A673 (cell line): ENCODE measurements at regions not wholly inside any gene's neighbourhood (a gene's known extent, or its start where the extent isn't known, plus 50 kb on each side); places are given as distances from the start of the nearest gene placed in this dataset.

Experiments used
- EZH2 ChIP-seq: fragments of 200-600 bp; sonication (generic); IDR thresholded peaks from 2 replicates; pipeline ENCODE4 v1.6.1; 2017; ENCODE audit warnings: borderline replicate concordance, low read depth, mild to moderate bottlenecking, mixed read lengths, antibody characterized with exemption, low read length; ENCODE audit not compliant: poor library complexity, severe bottlenecking
- TF ChIP-seq, protein P1 (sequence below): fragments of 300-800, 200-600 bp; sonication (generic); conservative IDR thresholded peaks from 2 replicates; pipeline ENCODE4 v1.5.1; 2017; ENCODE audit warnings: low read depth, mild to moderate bottlenecking, antibody characterized with exemption, low read length, moderate library complexity, mixed read lengths

DNA sequence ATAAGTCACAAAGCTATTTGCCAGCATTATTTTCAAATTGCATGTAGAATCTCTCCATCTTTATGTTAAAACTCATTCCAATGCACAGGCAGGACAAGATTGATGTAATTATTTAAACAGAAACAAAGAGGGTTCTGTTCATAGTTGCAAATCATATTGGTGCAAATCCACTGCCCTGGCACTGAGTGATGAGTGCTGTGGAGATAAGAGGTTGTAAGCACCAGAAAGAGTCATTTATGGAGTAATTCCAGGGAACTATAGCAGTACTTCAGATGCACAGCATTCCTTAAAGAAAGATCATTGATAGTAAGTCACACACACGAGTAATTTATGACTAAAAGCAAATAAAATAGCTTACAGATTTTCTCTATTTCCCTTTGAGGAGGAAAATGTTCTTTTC is 337.7 kb upstream of the CTSO start:
- TF ChIP-seq, protein P1, sequence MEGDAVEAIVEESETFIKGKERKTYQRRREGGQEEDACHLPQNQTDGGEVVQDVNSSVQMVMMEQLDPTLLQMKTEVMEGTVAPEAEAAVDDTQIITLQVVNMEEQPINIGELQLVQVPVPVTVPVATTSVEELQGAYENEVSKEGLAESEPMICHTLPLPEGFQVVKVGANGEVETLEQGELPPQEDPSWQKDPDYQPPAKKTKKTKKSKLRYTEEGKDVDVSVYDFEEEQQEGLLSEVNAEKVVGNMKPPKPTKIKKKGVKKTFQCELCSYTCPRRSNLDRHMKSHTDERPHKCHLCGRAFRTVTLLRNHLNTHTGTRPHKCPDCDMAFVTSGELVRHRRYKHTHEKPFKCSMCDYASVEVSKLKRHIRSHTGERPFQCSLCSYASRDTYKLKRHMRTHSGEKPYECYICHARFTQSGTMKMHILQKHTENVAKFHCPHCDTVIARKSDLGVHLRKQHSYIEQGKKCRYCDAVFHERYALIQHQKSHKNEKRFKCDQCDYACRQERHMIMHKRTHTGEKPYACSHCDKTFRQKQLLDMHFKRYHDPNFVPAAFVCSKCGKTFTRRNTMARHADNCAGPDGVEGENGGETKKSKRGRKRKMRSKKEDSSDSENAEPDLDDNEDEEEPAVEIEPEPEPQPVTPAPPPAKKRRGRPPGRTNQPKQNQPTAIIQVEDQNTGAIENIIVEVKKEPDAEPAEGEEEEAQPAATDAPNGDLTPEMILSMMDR: no peak
- no peak for TF ChIP-seq EZH2
